Urinary bladder (tissue), 3 donors: ENCODE measurements at regions not wholly inside any gene's neighbourhood (a gene's known extent, or its start where the extent isn't known, plus 50 kb on each side); places are given as distances from the start of the nearest gene placed in this dataset.
"Not testable (repeated sequence)": the region's sequence is repeated elsewhere in the genome, so short reads cannot be mapped to it uniquely, and the experiment has no call there.

Experiments used
- DNase-seq: peaks from one replicate; pipeline ENCODE4 v3.0.0-alpha.2; 2015; ENCODE audit errors: extremely low spot score
- H3K27ac ChIP-seq: one replicate; pipeline ENCODE4 v1.5.1; 2013; ENCODE audit warnings: low read depth, mild to moderate bottlenecking, moderate library complexity
- H3K36me3 ChIP-seq: one replicate; pipeline ENCODE4 v1.6.1; 2013; ENCODE audit warnings: mild to moderate bottlenecking, moderate library complexity; ENCODE audit not compliant: insufficient read depth
- H3K4me1 ChIP-seq: one replicate; pipeline ENCODE4 v1.6.1; 2013; ENCODE audit warnings: mild to moderate bottlenecking, moderate library complexity; ENCODE audit not compliant: insufficient read depth
- H3K4me3 ChIP-seq: one replicate; pipeline ENCODE4 v1.5.1; 2013; ENCODE audit warnings: low read depth, low read length
- WGBS: extraction: QIAGEN DNeasy Blood & Tissue Kit; methylation state at CpG from one replicate; pipeline ENCODE4 v1.1.7; 2013; 5-methylcytosine and 5-hydroxymethylcytosine counted together
- donor health status: healthy with polysubstance abuse.
- donor health status: healthy.

DNA sequence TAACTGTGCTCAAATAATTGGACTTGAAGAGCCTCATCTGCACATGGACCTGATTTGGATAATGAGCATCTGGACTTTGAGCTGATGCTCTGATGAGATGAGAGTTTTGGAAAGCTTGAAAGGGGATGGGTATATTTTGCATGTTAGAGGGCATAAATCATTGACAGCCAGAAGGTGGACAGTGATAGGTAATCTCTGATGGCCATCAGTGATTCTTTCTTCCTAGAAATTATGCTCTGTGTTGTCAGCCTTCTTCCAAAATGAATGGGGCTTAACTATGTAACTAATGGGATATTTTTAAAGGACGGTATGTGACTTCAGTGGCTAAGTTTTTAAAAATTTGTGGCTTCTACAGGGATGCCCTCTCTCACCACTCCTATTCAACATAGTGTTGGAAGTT, 334.0 kb downstream of the PTTG2 start:
- no peak for DNase-seq
- 90% methylated on average over 1 of the region's 1 CpG for whole genome bisulfite sequencing
- H3K36me3 ChIP-seq = no peaks in the 10 kb centered on the region
- H3K27ac ChIP-seq = no peak overlapping the region
- no peaks in the 10 kb centered on the region for H3K4me1 ChIP-seq
- H3K4me3 ChIP-seq = no peak overlapping the region

DNA sequence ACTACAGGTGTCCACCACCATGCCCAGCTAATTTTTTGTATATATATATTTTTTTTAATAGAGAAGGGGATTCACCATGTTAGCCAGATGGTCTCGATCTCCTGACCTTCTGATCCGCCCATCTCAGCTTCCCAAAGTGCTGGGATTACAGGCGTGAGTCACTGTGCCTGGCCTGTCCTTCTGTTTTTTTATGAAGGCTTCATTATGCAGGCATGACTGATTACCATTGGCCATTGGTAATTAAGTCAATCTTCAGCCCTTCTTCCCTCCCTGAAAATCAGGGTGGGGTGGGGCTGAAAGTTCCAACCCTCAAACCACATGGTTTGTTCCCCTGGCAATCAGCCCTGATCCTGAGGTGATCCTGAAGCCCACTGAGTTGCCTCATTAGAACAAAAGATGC, 336.9 kb downstream of the PTTG2 start:
- no peak overlapping the region for H3K4me3 ChIP-seq
- H3K4me1 ChIP-seq = no peaks in the 10 kb centered on the region
- DNase-seq = no peak
- WGBS = 93% methylated on average over 3 of the region's 3 CpGs
- H3K27ac ChIP-seq = no peak overlapping the region
- no peaks in the 10 kb centered on the region for H3K36me3 ChIP-seq

- no peaks in the 10 kb centered on the region for H3K36me3 ChIP-seq
- WGBS = 74% methylated on average over 1 of the region's 1 CpG
- no peak for DNase-seq
These were observed 338.9 kb downstream of the PTTG2 start for GRCh38 chr4:38298868-38299713.

GRCh38 chr4:38302910-38303309, 342.7 kb downstream of the PTTG2 start:
- Histone ChIP-seq H3K4me1 (no peaks in the 10 kb centered on the region), H3K4me3 (no peak overlapping the region), H3K27ac (no peak overlapping the region), H3K36me3 (no peaks in the 10 kb centered on the region)
- DNase-seq = no peak
- WGBS = 95% methylated on average over 2 of the region's 2 CpGs

More at GRCh38 chr4:38298868-38299713, 338.9 kb downstream of the PTTG2 start:
- Histone ChIP-seq H3K4me1 (no peaks in the 10 kb centered on the region), H3K4me3 (no peak overlapping the region), H3K27ac (no peak overlapping the region)

- H3K4me3 ChIP-seq, H3K4me1 ChIP-seq, H3K36me3 ChIP-seq, DNase-seq, H3K27ac ChIP-seq: not testable (repeated sequence)
- WGBS = 97% methylated on average over 5 of the region's 5 CpGs
These were observed 344.3 kb downstream of the PTTG2 start for GRCh38 chr4:38304460-38304859.

- 37% methylated on average over 3 of the region's 3 CpGs for WGBS
- DNase-seq = no peak
- H3K4me3 ChIP-seq = no peak overlapping the region
These were observed 346.4 kb downstream of the PTTG2 start for GRCh38 chr4:38306482-38307071.

DNA sequence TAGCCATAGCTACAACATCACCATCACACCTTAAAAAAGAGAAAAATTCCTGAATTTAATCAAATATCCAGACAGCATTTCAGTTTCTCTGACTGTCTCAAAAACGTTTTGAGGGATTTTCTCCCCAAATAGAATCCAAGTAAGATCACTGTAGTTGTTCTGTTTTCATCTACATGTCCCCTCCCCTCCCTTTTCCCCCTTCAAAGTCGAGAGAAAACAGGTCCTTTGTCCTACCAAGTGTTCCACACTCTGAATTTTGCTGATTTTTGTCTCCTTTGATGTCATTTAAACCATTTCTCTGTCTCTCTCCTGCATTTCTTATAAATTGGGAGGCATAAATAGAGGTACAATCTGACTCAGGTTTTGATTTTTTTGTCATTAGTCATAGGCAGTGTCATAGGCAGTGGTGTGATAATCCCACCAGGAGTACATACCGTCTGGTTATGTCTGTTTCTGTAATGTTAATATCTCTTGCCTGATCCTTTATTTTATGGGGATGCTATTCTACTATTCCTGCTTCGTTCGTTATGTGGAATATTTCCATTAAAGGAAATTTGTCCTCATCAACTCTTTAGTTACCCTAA, 348.6 kb downstream of the PTTG2 start:
- Histone ChIP-seq H3K27ac (no peak overlapping the region), H3K4me1 (no peaks in the 10 kb centered on the region), H3K36me3 (no peaks in the 10 kb centered on the region), H3K4me3 (no peak overlapping the region)
- WGBS = 40% methylated on average over 5 of the region's 5 CpGs
- no peak for DNase-seq

More at GRCh38 chr4:38306482-38307071, 346.4 kb downstream of the PTTG2 start:
- H3K4me1 ChIP-seq = no peaks in the 10 kb centered on the region
- H3K27ac ChIP-seq = no peak overlapping the region
- H3K36me3 ChIP-seq = no peaks in the 10 kb centered on the region

- Histone ChIP-seq H3K27ac (no peak overlapping the region), H3K4me1 (no peaks in the 10 kb centered on the region), H3K36me3 (no peaks in the 10 kb centered on the region), H3K4me3 (no peak overlapping the region)
- WGBS = 87% methylated on average over 1 of the region's 1 CpG
- no peak for DNase-seq
These were observed 349.3 kb downstream of the PTTG2 start for GRCh38 chr4:38309471-38309870.

GRCh38 chr4:38310446-38311043, 350.3 kb downstream of the PTTG2 start:
- Histone ChIP-seq H3K27ac (no peak overlapping the region), H3K4me1 (no peaks in the 10 kb centered on the region), H3K36me3 (no peaks in the 10 kb centered on the region), H3K4me3 (no peak overlapping the region)
- 74% methylated on average over 4 of the region's 4 CpGs for WGBS
- DNase-seq = no peak

- Histone ChIP-seq H3K27ac (no peak overlapping the region), H3K4me3 (no peak overlapping the region), H3K4me1 (no peaks in the 10 kb centered on the region), H3K36me3 (no peaks in the 10 kb centered on the region)
- no peak for DNase-seq
- 88% methylated on average over 8 of the region's 8 CpGs for WGBS
These were observed 351.4 kb downstream of the PTTG2 start for GRCh38 chr4:38311495-38312126.

DNA sequence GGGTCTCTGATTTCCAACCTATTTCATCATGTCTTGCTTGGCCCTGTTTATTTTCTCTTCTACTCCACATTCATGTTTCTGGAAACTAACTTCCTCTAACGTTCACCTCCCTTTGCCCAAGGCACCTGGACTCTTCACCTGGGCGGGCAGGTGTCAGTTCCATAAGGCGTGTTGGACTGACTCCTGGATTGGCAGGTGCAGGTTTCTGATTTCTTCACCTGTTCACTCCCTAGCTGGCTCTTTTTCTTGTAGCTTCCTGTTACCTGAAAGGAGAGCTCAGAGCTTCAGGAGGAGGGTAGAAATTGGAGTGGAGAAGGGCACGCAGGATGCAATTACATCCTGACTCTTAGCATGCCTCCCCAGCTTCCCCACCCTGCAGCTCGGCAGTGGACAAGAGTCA, 350.8 kb upstream of the KLF3 start:
- Histone ChIP-seq H3K36me3 (no peaks in the 10 kb centered on the region), H3K4me3 (no peak overlapping the region), H3K27ac (no peak overlapping the region), H3K4me1 (no peaks in the 10 kb centered on the region)
- no peak for DNase-seq
- WGBS = 89% methylated on average over 5 of the region's 5 CpGs

DNA sequence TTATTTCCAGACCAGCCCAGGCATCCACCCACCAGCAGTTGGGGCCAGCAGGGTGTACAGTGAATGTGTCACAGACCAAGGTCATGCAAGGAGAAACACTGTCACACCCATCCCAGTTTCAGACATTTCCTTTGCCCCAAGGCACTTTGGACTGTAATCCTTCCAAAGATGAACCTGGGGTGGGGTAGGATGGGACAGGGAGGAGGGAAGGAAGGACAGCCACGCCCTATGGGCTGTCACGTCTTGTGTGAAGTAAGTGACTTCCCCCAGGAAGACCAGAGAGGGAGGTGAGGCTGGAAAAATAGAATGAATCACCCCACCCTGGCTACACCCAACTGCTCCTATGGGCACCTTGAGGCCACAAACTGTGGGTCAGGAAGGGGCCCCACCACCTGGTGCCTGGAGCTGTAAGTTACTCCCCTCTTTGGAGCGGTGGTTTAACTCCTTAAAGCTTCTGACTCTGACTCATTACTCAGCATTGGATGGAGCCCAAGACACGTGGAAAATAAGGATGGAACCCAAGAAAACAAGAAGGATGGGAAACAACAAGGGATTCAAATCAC, 349.9 kb upstream of the KLF3 start:
- no peak for DNase-seq
- H3K27ac ChIP-seq = no peak overlapping the region
- 70% methylated on average over 4 of the region's 4 CpGs for WGBS

DNA sequence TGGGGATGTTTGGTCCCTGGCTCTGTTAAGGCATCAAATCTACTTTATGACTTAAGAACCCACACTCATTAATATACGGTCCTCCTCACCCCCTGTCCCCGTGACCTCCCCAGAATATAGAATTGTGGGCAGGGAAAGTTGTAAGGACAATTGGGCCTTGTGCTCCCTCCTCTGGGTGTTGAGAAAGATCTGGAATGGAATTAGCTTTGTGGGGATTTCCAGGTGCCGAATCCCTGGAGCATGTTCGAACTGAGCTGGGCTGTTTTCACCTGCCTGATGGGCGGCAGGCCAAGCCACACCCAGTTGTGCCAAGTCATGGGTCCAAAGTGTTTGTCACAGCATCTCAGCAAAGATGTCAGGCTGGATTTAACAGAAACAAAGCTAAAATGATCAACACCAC, 349.3 kb upstream of the KLF3 start:
- H3K36me3 ChIP-seq = no peaks in the 10 kb centered on the region
- H3K4me1 ChIP-seq = no peaks in the 10 kb centered on the region
- H3K4me3 ChIP-seq = no peak overlapping the region
- no peak overlapping the region for H3K27ac ChIP-seq
- WGBS = 80% methylated on average over 5 of the region's 5 CpGs
- DNase-seq = no peak

More for the DNA sequence above, 349.9 kb upstream of the KLF3 start:
- no peaks in the 10 kb centered on the region for H3K4me1 ChIP-seq
- no peak overlapping the region for H3K4me3 ChIP-seq
- H3K36me3 ChIP-seq = no peaks in the 10 kb centered on the region
